Neuron (in vitro differentiated cells): ENCODE measurements at regions not wholly inside any gene's neighbourhood (a gene's known extent, or its start where the extent isn't known, plus 50 kb on each side); places are given as distances from the start of the nearest gene placed in this dataset.

Source experiments
- H2AFZ ChIP-seq: one replicate; pipeline ENCODE4 v1.6.1; 2013; ENCODE audit warnings: low read depth, mild to moderate bottlenecking, inconsistent platforms, low read length, moderate library complexity
- H3K27me3 ChIP-seq: one replicate; pipeline ENCODE4 v1.6.1; 2013; ENCODE audit warnings: low read length; ENCODE audit not compliant: insufficient read depth
- H3K36me3 ChIP-seq: one replicate; pipeline ENCODE4 v1.6.1; 2013; ENCODE audit warnings: low read length; ENCODE audit not compliant: insufficient read depth
- H3K4me1 ChIP-seq: one replicate; pipeline ENCODE4 v1.6.1; 2013; ENCODE audit warnings: low read length; ENCODE audit not compliant: insufficient read depth
- H3K4me3 ChIP-seq: 2 replicates; pipeline ENCODE4 v1.5.1; 2013; ENCODE audit warnings: mild to moderate bottlenecking, low read length, moderate library complexity
- H3K9me3 ChIP-seq: one replicate; pipeline ENCODE4 v1.6.1; 2013; ENCODE audit warnings: low read length

DNA sequence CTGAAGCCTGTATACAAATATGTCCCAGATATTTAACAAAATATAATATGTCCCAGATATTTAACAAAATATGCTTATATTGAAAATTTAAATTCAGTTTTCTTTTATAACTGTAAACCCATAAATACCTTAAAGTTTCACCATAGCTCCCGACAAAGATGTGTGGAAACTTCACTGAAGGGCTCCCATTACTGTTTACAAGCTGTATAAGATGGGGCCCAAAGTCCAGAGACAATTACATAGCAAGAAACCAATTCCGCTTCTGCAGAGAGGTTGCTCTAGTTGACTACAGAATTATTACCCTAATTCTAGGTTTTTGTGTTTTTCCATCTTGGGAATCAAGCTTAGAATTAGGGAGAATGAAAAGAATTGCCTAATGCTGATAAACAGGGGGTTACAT, 102.6 kb upstream of the EPHA6 start:
- Histone ChIP-seq H3K9me3 (no peaks in the 10 kb centered on the region), H3K36me3 (no peaks in the 10 kb centered on the region), H3K4me3 (no peak overlapping the region), H3K4me1 (no peaks in the 10 kb centered on the region), H3K27me3 (no peaks in the 10 kb centered on the region), H2AFZ (no peak overlapping the region)

DNA sequence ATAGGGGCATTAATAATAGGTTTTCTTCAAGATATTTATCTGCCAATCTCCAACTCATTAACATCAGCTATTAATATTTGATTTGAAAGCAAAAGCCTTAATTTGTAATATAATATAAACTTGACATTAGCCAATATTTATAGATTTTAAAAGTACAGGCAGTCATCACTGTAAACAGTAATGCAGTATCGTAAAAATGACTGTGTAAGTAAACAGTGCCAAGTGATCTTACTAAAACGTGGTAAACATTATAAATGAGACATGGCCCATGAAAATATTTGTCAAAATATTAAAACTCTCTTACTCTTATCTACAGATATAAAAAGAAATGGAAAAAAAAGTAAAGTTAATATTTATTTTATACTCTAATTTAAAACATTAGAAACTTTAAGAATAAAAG, 101.6 kb upstream of the EPHA6 start:
- H3K27me3 ChIP-seq = no peaks in the 10 kb centered on the region
- no peak overlapping the region for H3K4me3 ChIP-seq
- H3K9me3 ChIP-seq = no peaks in the 10 kb centered on the region
- no peaks in the 10 kb centered on the region for H3K36me3 ChIP-seq
- no peaks in the 10 kb centered on the region for H3K4me1 ChIP-seq
- no peak overlapping the region for H2AFZ ChIP-seq

DNA sequence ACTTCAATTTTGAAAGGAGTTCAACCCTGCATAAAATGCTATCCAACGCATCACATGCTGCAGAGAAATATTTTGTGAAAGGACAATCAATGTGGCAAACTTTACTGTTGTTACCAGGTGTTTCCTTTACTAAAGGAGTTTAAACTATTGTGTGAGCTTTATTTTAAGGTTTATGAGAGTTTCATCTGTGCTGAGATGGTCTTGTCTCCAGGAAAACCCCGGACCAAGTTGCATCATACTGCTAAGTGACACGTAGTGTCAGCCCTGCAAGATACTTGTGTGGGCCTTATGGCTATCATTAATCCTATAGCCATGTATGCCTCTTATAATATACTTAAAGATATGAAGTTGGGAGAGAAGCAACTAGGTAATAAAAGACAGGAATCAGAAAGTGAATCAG, 94.5 kb upstream of the EPHA6 start:
- no peak overlapping the region for H2AFZ ChIP-seq
- H3K36me3 ChIP-seq = no peaks in the 10 kb centered on the region
- no peaks in the 10 kb centered on the region for H3K4me1 ChIP-seq
- no peaks in the 10 kb centered on the region for H3K9me3 ChIP-seq
- H3K27me3 ChIP-seq = no peaks in the 10 kb centered on the region
- H3K4me3 ChIP-seq = no peak overlapping the region

DNA sequence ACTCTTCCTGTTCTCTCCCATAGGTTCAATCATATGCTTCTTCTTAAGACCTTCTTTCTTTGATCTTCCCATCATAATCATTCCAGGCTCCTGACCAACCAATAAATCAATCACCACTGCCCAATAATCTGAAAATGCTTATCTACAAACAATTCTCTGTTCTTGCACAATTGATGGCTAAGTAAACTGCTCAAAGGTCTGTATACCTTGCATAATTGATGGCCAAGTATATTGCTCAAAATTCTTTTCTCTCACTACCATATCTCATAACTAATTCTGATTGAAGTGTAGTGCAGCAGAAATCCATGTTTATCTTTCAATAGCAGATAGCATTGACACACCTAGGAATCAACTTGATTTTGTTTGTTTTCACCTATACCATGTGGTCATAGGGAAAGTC, 83.4 kb upstream of the EPHA6 start:
- H3K4me1 ChIP-seq = no peaks in the 10 kb centered on the region

DNA sequence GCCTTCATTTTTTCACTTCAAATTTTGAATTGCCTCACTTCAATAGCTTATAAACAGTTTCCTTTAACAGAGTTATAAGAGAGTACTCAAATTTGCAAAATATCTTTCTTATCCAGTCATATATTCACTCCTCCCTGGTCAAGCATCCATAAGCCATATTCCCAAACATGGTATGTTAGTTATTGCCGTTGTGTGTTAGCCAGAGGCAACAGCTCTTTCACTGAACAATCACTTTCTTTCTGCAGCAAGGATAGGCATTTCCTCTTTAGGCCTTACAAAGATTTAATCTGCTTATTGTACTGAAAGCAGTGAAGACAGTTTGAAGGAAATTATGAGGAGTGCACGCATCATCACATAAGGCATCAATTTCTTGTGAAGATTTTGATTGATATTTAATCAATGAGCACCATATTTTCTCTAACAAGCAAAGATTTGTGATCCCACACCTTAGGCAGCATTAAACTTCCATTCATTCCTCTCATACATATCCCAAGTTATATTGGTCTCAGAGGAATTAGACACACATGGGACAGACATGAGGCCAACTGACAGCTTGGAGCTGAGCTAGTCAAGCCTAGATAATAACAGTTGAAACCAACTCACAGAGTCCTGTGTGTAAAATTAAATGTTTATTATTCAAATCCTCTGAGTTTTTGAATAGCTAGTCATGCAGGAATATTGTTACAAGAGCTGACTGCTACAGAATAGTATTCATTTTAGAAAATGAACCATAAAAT, 80.0 kb upstream of the EPHA6 start:
- H2AFZ ChIP-seq = no peak overlapping the region
- no peaks in the 10 kb centered on the region for H3K27me3 ChIP-seq
- no peaks in the 10 kb centered on the region for H3K4me1 ChIP-seq
- H3K9me3 ChIP-seq = no peaks in the 10 kb centered on the region
- no peaks in the 10 kb centered on the region for H3K36me3 ChIP-seq
- H3K4me3 ChIP-seq = no peak overlapping the region

More for the DNA sequence above, 83.4 kb upstream of the EPHA6 start:
- Histone ChIP-seq H2AFZ (no peak overlapping the region), H3K9me3 (no peaks in the 10 kb centered on the region), H3K27me3 (no peaks in the 10 kb centered on the region), H3K36me3 (no peaks in the 10 kb centered on the region), H3K4me3 (no peak overlapping the region)

DNA sequence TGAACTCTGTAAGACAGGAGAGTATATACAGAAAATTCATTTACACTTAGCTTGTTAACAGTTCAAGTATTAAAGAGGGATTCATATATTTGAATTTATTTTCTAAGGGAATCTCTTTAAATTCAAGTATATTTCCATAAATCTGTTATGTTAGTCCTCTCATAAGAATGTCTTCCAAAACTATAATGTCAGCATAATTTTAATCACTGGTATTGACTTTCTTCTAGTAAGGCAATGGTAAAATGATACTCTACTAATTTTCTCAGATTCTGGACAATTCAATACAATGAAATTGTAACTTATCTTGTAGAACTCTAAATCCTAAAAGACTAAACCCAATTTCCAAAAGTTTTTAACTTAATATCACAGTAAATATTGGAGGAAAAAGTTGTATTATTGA, 66.3 kb upstream of the EPHA6 start:
- Histone ChIP-seq H2AFZ (no peak overlapping the region), H3K27me3 (no peaks in the 10 kb centered on the region), H3K4me1 (no peaks in the 10 kb centered on the region), H3K36me3 (no peaks in the 10 kb centered on the region), H3K4me3 (no peak overlapping the region), H3K9me3 (no peaks in the 10 kb centered on the region)

DNA sequence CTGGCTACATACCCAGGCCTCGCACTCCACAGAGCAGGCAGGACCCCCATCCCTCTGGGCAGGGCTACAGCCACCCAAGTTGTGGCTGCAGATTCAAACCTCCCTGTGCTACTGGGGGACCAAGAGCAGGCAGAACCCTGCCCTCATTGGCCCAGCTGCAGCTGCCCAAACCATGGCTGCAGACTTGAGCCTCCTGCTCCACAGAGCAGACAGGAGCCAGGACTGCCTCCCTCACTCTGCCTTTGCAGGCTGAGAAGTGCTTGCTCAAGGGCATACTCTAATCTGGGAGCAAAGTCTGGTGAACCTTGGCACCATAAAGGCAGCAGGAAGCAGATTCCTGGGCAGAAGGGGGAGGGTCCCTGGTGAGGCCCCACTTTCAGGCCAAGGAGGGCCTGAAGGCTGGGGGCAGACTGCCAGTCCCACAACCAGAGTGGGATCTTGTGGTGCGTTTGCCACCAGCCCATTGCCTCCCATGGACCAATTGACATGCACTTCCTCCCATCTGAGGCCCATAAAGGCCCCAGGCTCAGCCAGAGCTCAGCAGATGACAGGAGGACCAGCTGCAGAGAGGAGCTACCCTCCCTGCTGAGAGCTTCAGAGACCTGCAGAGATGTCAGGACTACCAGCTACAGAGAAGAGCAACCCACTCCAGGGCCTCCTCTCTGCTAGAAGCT, 64.2 kb upstream of the EPHA6 start:
- no peaks in the 10 kb centered on the region for H3K4me1 ChIP-seq
- H3K36me3 ChIP-seq = no peaks in the 10 kb centered on the region
- H3K27me3 ChIP-seq = no peaks in the 10 kb centered on the region
- H3K9me3 ChIP-seq = no peaks in the 10 kb centered on the region
- H3K4me3 ChIP-seq = no peak overlapping the region
- no peak overlapping the region for H2AFZ ChIP-seq

DNA sequence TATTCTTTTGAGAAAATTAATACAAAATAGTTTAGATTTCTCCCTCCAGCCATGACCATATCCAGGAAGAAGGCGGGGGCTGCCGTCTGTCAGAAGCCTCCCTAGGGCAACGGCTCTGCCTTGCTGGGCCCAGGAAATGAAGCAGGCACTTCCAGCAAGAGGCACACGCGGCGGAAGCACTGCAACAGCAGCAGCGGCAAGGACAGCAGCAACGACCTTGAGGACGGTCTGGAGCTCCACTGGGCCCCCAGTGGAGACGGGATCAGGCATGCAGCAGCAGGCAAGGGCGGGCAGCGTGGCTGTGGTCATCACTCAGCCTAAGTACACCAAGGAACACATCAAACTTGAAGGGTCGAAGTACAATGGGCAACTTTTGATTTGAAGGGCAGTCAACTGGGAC, 61.3 kb upstream of the EPHA6 start:
- H3K36me3 ChIP-seq = no peaks in the 10 kb centered on the region
- no peak overlapping the region for H3K4me3 ChIP-seq
- H3K4me1 ChIP-seq = no peaks in the 10 kb centered on the region
- H3K27me3 ChIP-seq = no peaks in the 10 kb centered on the region
- no peak overlapping the region for H2AFZ ChIP-seq
- no peaks in the 10 kb centered on the region for H3K9me3 ChIP-seq

DNA sequence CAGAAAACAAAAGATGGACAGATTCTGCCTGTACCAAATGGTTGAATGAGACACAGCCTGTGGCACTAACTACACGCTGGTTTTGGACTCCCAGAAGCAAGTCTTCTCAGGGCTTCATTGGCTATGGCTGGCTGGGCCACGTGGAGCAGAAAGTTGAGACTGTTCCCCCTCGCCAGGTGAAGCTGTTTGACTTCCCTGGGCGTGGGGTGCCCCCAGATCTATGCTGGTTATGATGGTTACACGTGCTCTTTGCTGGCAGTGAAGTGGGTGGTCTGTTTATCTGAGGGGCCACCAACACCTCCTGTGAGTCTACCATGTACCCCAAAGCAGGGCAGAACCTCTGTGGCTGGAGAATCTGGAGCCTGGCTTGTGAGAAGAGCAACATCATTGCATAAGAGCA, 60.3 kb upstream of the EPHA6 start:
- no peaks in the 10 kb centered on the region for H3K4me1 ChIP-seq
- H3K4me3 ChIP-seq = no peak overlapping the region
- H3K27me3 ChIP-seq = no peaks in the 10 kb centered on the region
- no peak overlapping the region for H2AFZ ChIP-seq
- no peaks in the 10 kb centered on the region for H3K36me3 ChIP-seq
- H3K9me3 ChIP-seq = no peaks in the 10 kb centered on the region

DNA sequence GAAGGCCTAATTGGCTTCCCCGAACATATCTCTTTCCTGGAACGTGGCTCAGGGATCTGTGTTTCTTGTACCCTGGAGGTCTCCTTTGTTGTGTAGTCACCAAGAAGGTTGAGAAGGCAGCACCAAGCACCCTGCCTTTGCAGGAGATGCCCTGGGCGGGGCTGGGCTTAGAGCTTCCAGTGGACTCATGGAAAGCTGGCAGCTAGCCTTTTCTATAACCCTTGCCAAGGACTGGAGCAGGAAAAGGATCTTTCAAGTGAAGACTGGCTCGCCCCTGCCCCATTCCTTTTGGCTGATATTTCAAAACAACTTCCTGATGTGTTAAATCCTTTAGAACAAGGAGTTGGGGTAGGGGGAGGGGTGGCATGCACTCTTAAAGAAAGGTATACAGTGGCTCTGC, 58.9 kb upstream of the EPHA6 start:
- no peak overlapping the region for H3K4me3 ChIP-seq
- no peaks in the 10 kb centered on the region for H3K9me3 ChIP-seq
- no peak overlapping the region for H2AFZ ChIP-seq
- H3K27me3 ChIP-seq = no peaks in the 10 kb centered on the region
- no peaks in the 10 kb centered on the region for H3K36me3 ChIP-seq
- H3K4me1 ChIP-seq = no peaks in the 10 kb centered on the region

DNA sequence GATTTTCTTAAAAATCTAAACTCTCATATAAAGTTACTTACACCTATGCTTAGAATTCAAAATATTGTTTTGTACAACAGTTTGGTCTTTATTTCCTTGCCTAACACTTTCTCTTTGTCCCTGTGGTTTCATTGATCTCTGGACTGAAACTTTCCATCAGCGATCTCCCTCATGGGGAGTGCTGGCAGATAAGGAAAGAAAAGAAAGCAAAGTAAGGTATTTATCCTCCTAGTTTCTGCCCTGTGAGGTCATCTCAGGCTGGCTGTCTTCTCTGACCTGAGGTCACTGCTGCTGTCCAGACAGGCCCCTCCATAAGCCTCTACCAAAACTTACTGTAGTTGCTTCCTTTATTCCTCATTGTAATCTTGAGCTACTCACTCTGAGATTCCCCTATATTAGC, 57.9 kb upstream of the EPHA6 start:
- H3K4me3 ChIP-seq = no peak overlapping the region
- no peaks in the 10 kb centered on the region for H3K27me3 ChIP-seq
- H2AFZ ChIP-seq = no peak overlapping the region
- no peaks in the 10 kb centered on the region for H3K9me3 ChIP-seq
- H3K4me1 ChIP-seq = no peaks in the 10 kb centered on the region
- no peaks in the 10 kb centered on the region for H3K36me3 ChIP-seq

DNA sequence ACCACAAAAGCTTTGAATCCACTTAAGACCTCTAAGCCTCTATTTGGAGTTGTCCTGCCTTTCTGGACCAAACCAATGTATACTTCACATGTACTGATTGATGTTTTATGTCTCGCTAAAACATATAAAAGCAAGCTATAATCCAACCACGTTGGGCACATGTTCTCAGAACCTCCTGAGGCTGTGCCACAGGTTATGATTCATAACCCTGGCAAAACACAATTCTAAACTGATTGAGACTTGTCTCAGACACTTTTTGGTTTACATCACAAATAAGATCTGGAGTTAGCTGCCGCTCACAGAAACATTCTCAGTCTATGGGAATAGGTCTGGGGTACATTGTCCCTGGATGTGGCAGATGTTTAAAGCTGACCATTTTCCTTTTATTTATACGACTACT, 53.4 kb upstream of the EPHA6 start:
- H3K4me3 ChIP-seq = no peak overlapping the region
- no peak overlapping the region for H2AFZ ChIP-seq
- H3K9me3 ChIP-seq = no peaks in the 10 kb centered on the region
- H3K27me3 ChIP-seq = no peaks in the 10 kb centered on the region
- no peaks in the 10 kb centered on the region for H3K36me3 ChIP-seq
- no peaks in the 10 kb centered on the region for H3K4me1 ChIP-seq
